Ramos (cell line): ENCODE measurements at regions not wholly inside any gene's neighbourhood (a gene's known extent, or its start where the extent isn't known, plus 50 kb on each side); places are given as distances from the start of the nearest gene placed in this dataset.
"Not testable (repeated sequence)": the region's sequence is repeated elsewhere in the genome, so short reads cannot be mapped to it uniquely, and the experiment has no call there.

Experiments
- in situ Hi-C: fragments of 300-500 bp; cut with MboI; formaldehyde crosslinking; loops from one replicate; pipeline ENCODE4 v1.14.3; 2022; ENCODE audit warnings: low sequenced_read_pairs; ENCODE audit not compliant: unreplicated experiment

DNA sequence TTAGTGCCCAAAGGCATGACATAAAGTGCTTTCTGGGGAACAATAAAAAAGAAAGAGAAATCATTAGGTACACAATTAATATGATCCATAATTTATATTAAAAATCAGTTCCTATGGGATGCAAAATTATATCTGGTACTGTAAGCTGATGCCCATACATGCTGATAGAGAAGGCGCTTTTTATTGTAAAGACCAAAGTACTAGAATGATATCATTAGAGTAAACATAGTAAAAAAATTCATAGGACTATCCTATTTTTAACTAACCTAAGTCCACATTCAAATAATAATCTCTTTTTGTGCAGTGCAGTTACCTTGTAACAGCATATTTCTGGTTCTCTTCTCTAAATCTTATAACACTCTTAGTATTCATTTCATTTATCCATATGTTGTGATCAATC, 252.2 kb downstream of the ASXL3 start:
- in situ Hi-C loops: loop anchor here (10.0 kb wide), 2 partner anchors 295 to 495 kb away; no protein-coding TSS in a partner anchor

DNA sequence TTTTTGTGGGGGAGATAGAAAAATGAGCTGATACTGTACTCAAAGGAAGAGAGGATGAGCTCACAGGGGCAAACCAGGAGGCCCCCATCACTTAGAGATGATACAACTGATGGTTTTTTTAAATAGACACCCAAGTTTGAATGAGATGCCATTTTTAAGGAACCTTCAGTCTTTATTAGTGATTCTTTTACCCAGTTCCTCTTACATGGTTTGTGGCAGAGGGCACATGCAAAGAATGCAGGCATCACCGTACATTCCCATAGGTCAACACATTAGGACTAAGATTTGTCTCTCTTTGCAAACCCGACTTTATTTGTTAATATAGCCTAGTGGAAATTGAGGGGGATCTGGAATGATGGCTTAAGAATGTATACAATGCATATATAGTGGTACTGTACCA, 250.9 kb downstream of the ASXL3 start:
- in situ Hi-C loops: no loop called here

DNA sequence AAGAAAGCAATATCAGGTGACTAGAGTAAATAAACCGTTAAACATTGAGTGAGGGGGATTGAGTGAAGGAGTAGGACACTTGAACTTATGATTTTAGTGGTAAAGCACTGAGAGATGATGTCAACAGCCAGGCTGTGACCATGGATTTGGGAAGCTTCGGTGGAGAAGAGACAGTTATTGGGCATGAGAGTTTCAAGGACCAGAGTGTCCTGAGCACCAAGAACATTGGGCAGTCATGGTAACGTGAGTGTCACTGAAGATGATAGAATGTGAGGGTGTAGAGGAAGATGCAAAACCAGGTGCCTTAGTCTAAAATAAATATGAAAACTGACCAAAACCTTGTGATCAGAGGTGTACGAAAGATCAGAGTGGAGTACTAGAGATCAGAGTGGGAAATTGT, 248.1 kb downstream of the ASXL3 start:
- in situ Hi-C loops: no loop called here

DNA sequence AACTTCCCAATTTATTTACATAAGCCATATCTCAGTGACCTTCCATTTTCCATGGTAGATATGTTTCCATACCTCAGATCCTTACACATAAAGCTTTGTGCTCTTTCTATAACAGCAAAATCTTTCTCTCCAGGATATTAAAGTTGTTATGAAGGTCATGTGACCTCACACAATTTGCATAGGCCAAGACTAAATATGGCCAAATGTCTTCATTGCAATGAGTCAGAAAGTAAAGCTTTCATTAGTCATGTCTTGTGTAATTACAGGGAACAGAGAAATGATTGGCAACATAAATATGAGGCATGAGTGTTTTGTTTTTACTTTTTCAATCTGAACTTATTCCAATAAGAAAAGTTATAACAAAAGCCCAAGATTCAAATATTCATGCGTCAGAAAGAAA, 243.5 kb downstream of the ASXL3 start:
- in situ Hi-C loops: no loop called here

DNA sequence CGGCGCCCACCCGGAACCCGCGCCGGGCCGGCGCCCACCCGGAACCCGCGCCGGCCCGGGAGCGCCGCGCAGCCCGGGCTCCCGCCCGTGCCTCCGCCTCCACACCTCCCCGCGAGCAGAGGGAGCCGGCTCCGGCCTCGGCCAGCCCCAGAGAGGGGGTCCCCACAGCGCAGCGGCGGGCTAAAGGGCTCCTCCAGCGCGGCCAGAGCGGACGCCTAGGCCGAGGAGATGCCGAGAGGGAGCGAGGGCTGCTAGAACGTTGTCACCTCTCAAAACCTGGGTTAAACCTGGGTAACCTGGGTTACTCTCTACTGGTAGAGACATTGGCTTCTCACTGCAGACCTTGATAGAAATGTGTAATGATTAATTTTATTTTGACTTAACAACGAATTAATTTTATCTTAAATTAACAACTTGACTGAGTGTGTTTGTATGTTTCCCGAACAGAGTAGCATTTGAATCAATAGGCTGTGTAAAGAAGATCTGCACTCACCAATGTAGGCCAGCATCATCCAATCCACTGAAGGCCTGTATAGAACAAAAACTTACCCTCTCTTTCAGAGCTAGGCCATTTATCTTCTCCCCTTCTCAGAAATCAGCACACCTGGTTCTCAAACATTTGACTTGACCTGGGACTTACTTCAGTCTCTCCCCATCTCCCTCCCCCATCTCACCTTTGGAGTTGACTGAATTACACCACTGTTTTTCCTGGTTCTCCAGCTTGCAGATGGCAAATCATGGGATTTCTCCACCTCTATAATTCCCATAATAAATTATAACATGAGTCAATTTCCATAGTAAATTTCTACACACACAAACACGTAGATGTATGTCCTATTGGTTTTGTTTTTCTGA, 242.7 kb downstream of the ASXL3 start:
- in situ Hi-C loops: no loop called here

DNA sequence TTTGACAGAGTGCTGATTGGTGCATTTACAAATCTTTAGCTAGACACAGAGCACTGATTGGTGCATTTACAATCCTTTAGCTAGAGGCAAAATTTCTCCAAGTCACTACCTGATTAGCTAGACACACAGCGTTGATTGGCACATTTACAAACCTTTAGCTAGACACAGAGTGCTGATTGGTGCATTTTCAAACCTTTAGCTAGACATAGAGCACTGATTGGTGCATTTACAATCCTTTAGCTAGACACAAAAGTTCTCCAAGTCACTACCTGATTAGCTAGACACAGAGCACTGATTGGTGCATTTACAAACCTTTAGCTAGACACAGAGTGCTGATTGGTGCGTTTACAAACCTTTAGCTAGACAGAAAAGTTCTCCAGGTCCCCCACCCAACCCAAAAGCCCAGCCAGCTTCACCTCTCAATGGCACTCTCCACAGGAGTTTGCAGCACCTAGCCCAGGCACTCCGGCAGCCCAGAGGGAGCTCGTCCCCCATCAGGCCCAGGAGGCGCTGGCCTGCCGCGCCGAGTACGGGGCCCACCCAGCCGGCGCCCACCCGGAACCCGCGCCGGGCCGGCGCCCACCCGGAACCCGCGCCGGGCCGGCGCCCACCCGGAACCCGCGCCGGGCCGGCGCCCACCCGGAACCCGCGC, 241.8 kb downstream of the ASXL3 start:
- in situ Hi-C loops: not testable (repeated sequence)

DNA sequence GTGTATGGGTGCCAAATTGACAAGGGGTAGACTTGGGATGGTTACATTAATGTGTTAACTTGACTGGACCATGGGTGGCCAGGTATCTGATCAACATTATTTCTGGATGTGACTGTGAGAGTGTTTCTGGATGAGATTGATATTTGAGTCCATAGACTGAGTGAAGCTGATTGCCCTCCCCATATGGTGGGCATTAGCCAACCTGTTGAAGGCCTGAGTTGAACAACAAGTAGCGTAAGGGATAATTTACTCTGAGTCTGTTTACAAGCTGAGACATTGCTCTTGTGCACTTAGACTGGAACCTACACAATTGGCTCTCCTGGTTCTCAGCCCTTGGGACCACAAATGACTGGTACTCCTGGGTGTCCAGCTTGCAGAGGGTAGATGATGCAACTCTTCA, 240.1 kb downstream of the ASXL3 start:
- in situ Hi-C loops: no loop called here

DNA sequence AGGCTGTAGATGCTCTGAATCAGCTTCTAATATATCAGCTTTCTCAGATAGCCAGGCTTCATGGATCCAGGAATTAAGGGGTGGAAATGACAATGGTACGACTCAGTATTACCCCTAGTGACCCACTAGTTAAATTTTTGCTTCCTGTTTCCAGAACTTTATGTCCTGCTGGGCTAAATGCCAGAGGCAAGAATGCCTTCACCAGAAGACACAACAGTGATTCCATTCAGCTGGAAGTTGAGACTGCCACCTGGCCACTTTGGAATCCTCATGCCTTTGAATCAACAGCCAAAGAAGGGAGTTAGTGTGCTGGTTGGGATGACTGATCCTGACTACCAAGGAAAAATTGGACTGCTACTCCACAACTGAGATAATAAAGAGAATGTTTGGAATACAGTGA, 239.1 kb downstream of the ASXL3 start:
- in situ Hi-C loops: no loop called here

DNA sequence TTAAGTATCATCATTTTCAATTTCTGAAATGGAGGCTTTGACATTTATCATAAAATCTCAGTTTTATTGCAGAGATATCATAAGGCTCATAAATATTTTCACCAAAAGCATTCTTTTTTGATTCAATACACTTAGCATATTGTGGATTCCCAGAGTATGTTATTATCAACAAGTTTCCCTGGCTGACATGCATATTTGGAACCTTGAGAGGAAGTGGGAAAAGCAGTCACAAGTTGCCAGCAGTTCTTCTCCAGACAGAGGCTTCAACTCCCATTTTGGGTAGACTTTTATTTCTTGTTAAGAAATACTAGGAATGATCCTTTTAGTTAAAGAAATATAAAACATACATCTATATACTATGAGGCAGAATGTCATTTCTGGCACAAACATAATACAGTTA, 236.5 kb downstream of the ASXL3 start:
- in situ Hi-C loops: no loop called here

DNA sequence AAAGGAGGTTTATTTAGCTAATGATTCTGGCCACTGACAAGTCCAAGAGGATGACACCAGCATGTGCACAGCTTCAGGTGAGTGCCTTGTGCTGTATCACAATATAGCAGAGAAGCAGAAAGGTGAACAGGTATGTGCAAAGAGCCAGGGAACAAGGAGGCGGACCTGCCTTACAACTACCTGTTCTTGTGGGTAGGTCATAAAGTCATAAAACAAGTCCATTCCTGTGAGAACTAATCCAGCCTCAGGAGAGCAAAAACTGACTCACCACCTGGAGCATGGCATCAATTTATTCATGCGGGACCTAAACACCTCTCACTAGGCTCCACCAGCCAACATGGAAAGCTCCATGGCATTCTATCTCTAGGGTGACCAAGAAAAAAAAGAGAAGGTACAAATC, 234.2 kb downstream of the ASXL3 start:
- in situ Hi-C loops: no loop called here

DNA sequence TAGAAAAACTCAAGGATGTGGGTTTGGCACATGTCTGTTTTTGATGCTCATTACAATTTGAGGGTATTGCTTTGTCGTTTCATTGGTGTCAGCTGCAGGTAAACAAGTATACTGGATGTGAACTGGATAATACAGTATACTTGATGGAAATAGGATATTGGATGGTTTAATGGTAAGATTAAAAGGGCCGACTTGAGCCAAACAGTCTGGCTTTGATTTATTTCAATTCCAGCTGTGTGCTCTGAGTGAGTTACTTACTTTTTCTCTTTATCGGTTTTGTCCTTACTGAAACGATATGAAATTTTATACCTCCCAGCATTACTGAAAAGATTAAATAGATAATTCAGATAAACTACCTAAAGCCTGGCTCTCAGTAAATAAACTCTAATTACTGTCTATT, 227.6 kb downstream of the ASXL3 start:
- in situ Hi-C loops: no loop called here

DNA sequence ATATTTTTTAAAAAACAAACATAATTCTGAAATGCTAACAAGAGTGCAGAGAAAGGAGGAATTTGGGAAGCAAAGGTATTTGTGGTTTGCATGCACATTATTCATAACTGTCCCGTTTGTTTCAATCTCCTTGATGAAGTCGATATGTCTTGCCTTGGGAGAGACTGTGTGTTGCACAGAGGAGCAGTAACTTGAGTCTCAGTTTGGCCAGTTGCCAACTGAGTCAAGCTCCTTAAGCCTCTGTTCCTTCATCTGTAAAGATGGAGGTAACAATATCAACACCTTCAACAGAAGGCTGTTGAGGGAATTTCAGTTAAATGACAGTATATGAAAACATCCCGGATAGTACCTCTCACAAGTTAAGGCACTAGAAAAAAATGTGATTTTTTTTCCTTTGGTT, 226.2 kb downstream of the ASXL3 start:
- in situ Hi-C loops: no loop called here

DNA sequence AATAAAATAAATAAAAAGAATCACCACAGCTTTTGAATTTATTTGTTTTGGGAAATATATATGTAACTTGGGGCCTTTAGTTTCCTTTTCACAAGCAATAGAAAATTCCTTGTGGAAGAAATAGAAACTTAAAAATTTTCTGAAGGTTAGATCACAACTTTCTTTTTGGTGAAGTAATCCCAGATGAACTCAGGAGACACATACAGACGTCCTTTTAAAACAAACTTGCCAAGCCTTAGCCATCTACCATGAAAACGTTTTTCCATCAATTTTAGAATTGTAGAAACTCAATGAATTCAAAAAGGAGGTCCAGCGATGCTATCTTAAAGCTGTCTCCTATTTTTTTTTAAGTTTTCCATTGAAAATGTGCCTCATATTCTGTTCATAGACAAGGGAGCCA, 225.6 kb downstream of the ASXL3 start:
- in situ Hi-C loops: no loop called here

DNA sequence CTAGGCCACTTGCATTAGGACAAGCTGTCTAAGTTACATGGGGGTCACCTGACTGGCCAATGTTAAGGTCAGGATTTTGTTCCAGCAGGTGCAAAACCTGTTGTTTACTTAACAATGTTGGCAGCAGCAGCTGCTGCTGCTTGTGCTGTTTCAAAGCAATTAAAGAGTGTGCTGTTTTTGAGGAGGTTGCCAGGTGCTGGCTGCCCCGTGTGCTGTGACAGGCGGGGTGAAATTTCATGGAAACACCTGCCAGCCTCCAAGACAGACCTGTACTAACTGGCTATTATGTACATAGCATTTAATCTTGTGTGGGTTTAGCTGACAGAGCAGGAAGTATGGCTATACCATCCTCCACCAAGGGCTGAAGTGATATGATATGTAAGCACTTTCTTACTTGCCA, 224.9 kb downstream of the ASXL3 start:
- in situ Hi-C loops: no loop called here
